ENCODE measurements at regions not wholly inside any gene's neighbourhood (a gene's known extent, or its start where the extent isn't known, plus 50 kb on each side); places are given as distances from the start of the nearest gene placed in this dataset.
"Not testable (repeated sequence)": the region's sequence is repeated elsewhere in the genome, so short reads cannot be mapped to it uniquely, and the experiment has no call there.

- DNase-seq (ENCODE audit: low read depth in 4 of 4, low spot score in 3 of 4) = not testable (repeated sequence)
Observed at GRCh38 chr12:125353002-125353401, 287.8 kb downstream of the AACS start.

GRCh38 chr12:125353871-125354270 is 288.6 kb downstream of the AACS start:
- DNase-seq (ENCODE audit: low read depth in 4 of 4, low spot score in 3 of 4) = no peak

GRCh38 chr12:125355614-125356013 is 290.4 kb downstream of the AACS start:
- DNase-seq (ENCODE audit: low read depth in 4 of 4, low spot score in 3 of 4) = no peak

GRCh38 chr12:125356111-125356510 is 290.9 kb downstream of the AACS start:
- DNase-seq (ENCODE audit: low read depth in 4 of 4, low spot score in 3 of 4) = no peak

GRCh38 chr12:125357561-125357960 is 292.3 kb downstream of the AACS start:
- no peak for DNase-seq (ENCODE audit: low read depth in 4 of 4, low spot score in 3 of 4)

- DNase-seq (ENCODE audit: low read depth in 4 of 4, low spot score in 3 of 4) = no peak
Observed at GRCh38 chr12:125360540-125360939, 295.3 kb downstream of the AACS start.

- DNase-seq (ENCODE audit: low read depth in 4 of 4, low spot score in 3 of 4) = no peak
Observed at GRCh38 chr12:125371033-125371432, 305.8 kb downstream of the AACS start.

GRCh38 chr12:125372085-125372484 is 306.9 kb downstream of the AACS start:
- no peak for DNase-seq (ENCODE audit: low read depth in 4 of 4, low spot score in 3 of 4)

- DNase-seq (ENCODE audit: low read depth in 4 of 4, low spot score in 3 of 4) = no peak
Observed at GRCh38 chr12:125373375-125373774, 308.1 kb downstream of the AACS start.

- DNase-seq (ENCODE audit: low read depth in 4 of 4, low spot score in 3 of 4) = no peak
Observed at GRCh38 chr12:125376422-125376821, 311.2 kb downstream of the AACS start.

- no peak for DNase-seq (ENCODE audit: low read depth in 4 of 4, low spot score in 3 of 4)
Observed at GRCh38 chr12:125377093-125377492, 311.9 kb downstream of the AACS start.

- no peak for DNase-seq (ENCODE audit: low read depth in 4 of 4, low spot score in 3 of 4)
Observed at GRCh38 chr12:125381373-125381772, 316.1 kb downstream of the AACS start.

- DNase-seq (ENCODE audit: low read depth in 4 of 4, low spot score in 3 of 4) = no peak
Observed at GRCh38 chr12:125382926-125383325, 317.7 kb downstream of the AACS start.

GRCh38 chr12:125386652-125387051 is 321.4 kb downstream of the AACS start:
- no peak for DNase-seq (ENCODE audit: low read depth in 4 of 4, low spot score in 3 of 4)

GRCh38 chr12:125387206-125387605 is 322.0 kb downstream of the AACS start:
- DNase-seq (ENCODE audit: low read depth in 4 of 4, low spot score in 3 of 4) = no peak

GRCh38 chr12:125389061-125389697 is 323.9 kb downstream of the AACS start:
- DNase-seq (ENCODE audit: low read depth in 4 of 4, low spot score in 3 of 4) = no peak

- DNase-seq (ENCODE audit: low read depth in 4 of 4, low spot score in 3 of 4) = no peak
Observed at GRCh38 chr12:125393569-125393968, 328.3 kb downstream of the AACS start.

GRCh38 chr12:125395583-125396215 is 330.5 kb downstream of the AACS start:
- DNase-seq (ENCODE audit: low read depth in 4 of 4, low spot score in 3 of 4) = no peak

- DNase-seq (ENCODE audit: low read depth in 4 of 4, low spot score in 3 of 4) = no peak
Observed at GRCh38 chr12:125399489-125399888, 334.3 kb downstream of the AACS start.

GRCh38 chr12:125402874-125403789 is 337.9 kb downstream of the AACS start:
- DNase-seq (ENCODE audit: low read depth in 4 of 4, low spot score in 3 of 4) = no peak

GRCh38 chr12:125403843-125404242 is 338.6 kb downstream of the AACS start:
- no peak for DNase-seq (ENCODE audit: low read depth in 4 of 4, low spot score in 3 of 4)

- no peak for DNase-seq (ENCODE audit: low read depth in 4 of 4, low spot score in 3 of 4)
Observed at GRCh38 chr12:125406131-125406530, 340.9 kb downstream of the AACS start.

Data from right renal pelvis (tissue), 4 donors.